Hematopoietic multipotent progenitor cell treated with erythropoietin and hydrocortisone succinate and interleukin-3 and kit ligand, for 17 days (in vitro differentiated cells): ENCODE measurements at regions not wholly inside any gene's neighbourhood (a gene's known extent, or its start where the extent isn't known, plus 50 kb on each side); places are given as distances from the start of the nearest gene placed in this dataset.
"Not testable (repeated sequence)": the region's sequence is repeated elsewhere in the genome, so short reads cannot be mapped to it uniquely, and the experiment has no call there.

Experiments
- DNase-seq: peaks from one replicate; pipeline ENCODE4 v3.0.0-alpha.2; 2015; ENCODE audit warnings: low spot score

- peak; percentile 39 for DNase-seq
Observed at GRCh38 chr3:81910244-81910852, 148.9 kb upstream of the GBE1 start.

DNA sequence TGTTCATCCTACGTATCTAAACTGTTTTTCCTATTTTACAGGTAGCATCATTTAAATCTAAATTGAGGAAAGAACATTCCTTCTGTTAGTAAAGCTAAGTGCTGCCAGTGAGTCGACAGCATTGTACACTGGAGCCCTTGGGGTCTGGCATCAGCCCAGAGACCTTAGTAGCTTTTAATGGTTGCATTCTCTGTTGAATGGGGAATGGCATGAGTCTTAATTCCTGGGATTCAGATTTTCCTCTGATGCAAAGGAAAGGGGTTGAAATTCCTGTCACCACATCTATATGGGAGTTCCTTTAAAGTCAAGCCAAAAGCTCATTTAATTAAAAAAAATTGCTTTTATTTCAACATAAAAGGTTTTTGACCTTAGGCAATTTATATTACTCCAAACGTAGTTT lies 148.4 kb upstream of the GBE1 start:
- no peak for DNase-seq

DNA sequence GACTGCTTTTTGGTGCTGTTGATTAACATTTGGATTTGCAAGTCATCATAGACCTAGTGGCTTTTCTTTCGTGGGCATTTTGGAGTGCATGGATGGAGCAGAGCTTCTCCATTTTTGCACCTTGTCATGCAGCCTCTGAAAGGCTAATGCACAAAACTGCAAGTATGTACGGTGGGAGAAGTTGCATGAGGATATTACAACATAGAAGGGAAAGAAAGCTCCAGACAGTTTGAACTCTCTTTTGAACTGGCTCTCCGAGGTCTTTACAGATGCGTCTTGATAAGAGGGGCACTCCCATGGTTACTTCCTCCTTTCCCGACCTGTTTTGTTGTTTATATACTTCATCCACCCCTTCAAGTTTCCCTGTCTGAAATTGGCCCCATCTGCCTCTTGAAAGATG lies 147.1 kb upstream of the GBE1 start:
- DNase-seq: no peak

DNA sequence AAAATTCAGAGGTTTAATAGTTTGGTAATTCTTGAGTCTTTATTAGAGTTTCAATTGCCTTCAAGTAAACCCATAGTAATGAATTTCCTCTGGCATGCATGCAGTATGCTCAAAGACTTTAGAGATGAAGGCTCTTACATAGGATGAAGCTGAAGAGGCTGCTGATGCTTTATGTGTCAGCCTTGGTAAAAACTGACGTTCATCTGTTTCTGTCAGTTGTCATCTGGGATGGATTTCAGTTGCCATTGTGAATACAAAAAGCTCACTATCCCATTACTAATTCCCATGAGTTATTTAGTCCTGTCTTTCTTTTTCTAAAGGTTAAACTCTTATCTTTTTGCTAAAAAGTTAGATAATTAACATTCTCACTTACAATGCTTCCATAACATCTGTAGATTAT lies 136.9 kb upstream of the GBE1 start:
- no peak for DNase-seq

- DNase-seq: no peak
Observed at GRCh38 chr3:81894598-81894997, 133.2 kb upstream of the GBE1 start.

DNA sequence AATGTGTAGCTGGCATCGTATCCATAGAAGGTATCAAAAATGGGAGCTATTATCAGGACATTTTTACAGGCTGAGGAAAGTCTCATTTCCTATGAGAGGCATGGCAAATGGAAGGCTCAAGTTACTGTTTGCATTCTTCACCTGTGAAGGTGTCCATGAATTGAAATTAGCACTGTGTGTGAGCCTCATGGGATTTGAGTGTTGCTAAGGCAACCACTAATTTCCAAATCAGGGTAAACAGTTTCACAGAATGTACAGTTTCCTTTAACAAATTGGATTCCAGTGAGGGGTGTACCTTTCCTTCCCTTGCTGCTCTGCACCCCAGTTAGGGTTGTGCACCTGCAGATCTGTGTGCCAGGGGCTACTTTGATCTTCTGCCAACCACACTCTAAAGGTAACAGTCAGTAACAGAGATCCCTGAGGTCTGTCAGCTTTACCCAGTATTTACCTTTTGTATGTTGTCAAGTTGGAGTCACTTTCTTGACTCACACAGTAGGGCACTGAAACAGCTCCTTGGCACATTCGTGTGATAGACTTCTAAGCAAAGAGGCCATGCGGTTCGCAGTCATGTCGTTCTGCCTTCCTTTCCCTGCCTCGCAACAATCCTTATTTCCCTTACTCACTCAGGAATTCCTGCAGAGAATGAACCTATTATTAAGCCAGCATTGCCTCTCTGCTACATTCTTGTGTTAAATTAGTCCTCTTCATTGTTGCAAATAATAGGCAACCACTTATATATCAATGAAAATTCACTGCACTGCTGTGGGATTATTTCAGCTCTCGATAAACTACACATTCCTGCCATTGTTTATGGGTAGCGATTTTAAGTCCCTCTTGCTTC lies 129.8 kb upstream of the GBE1 start:
- DNase-seq: no peak

GRCh38 chr3:81888914-81889557 lies 127.6 kb upstream of the GBE1 start:
- no peak for DNase-seq

GRCh38 chr3:81887448-81887847 lies 126.0 kb upstream of the GBE1 start:
- DNase-seq: no peak

GRCh38 chr3:81886081-81886480 lies 124.6 kb upstream of the GBE1 start:
- no peak for DNase-seq

- no peak for DNase-seq
Observed at GRCh38 chr3:81884791-81885190, 123.3 kb upstream of the GBE1 start.

GRCh38 chr3:81876826-81877225 lies 115.4 kb upstream of the GBE1 start:
- DNase-seq: no peak

- no peak for DNase-seq
Observed at GRCh38 chr3:81874738-81875137, 113.3 kb upstream of the GBE1 start.

- DNase-seq: no peak
Observed at GRCh38 chr3:81872566-81872965, 111.1 kb upstream of the GBE1 start.

DNA sequence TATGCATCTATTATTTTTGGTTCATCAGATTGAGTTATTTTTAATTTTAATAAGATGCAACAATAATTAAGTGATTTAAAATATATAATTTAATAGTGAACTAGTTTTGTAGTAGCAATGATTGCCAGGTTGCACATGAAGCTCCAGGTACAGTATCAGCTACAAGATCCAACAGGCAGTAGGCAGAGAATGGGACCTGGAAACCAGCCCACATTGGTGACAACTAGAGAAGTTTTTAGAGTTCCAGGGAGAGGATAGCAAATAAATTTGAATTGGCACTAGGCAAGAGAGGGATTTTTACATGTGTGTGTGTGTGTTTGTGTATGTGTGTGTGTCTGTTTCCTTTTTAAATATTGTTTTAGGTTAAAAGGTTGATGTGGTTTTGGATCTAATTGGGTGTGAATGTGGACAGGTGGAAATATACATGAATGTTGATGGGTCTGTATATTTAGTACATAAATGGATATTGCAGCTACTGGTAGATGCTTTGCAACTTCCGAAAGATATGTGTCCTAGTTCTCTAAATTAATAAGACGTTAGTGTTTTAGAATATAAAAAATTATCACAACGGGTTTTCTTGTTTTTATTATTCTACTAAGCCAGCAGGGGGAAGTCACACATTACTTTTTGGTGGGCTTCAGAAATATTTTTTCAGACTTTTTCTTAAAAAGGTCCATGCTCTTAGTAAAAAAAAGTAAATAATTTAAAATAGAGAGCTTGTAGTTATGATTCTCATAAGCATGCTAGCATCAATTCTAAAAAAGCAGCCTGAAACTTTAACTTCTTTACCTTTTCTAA lies 110.1 kb upstream of the GBE1 start:
- DNase-seq: no peak

DNA sequence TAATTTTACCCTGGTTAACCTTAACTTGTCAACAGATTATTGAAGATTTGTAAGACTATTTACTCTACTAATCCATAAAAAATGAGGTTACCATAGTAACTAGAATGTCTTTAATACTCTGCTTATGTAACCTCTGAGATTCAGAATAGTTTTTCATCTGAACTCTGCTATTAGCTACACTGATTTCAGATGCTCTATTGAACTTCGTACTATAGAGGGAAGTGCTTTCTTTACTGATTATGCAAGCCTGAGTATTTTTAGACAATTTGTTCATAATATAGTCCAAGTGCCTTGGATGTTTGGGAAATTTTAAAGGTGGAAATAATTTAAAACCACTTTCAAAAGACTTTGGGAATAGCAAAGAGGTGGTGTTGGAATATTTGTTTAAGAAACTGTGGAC lies 107.9 kb upstream of the GBE1 start:
- no peak for DNase-seq

DNA sequence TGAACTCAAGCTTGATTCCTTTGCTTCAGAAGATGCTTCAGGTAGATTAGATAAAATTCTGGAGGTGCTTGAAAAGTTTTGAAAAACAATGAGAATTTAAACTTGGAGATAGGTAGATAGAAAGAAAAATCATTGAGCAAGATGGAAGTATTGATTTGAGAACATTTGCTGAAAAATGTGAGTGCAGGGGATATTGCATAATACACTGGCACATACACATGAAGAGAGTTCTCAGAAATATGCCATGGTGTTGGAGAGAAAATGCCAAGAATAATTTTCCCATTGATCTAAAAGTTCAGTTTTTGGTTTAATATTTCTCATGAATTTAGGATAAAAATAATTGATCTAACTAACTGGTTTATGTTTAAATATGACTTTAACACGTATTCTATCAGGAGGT lies 107.2 kb upstream of the GBE1 start:
- DNase-seq: no peak

- no peak for DNase-seq
Observed at GRCh38 chr3:81867875-81868274, 106.4 kb upstream of the GBE1 start.

GRCh38 chr3:81865164-81865563 lies 103.7 kb upstream of the GBE1 start:
- DNase-seq: not testable (repeated sequence)

- no peak for DNase-seq
Observed at GRCh38 chr3:81864272-81864671, 102.8 kb upstream of the GBE1 start.

DNA sequence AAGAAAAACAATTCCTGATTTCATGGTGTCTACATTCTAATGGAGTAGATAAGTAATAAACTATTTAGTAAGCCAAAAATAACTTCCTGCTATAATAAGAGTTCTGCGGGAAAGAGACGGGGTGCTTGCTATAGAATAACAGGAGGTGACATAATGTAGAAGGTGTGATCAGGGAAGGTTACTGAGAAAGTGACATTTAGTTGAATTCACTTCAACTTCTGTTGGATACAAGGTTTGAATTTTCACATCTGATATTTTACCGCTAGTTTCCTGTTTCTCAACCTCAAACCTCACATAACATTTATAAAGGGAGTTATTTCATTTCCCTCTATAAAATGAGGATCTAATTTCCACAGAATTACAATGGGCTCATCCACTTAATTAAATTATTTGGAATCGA lies 102.3 kb upstream of the GBE1 start:
- DNase-seq: no peak

DNA sequence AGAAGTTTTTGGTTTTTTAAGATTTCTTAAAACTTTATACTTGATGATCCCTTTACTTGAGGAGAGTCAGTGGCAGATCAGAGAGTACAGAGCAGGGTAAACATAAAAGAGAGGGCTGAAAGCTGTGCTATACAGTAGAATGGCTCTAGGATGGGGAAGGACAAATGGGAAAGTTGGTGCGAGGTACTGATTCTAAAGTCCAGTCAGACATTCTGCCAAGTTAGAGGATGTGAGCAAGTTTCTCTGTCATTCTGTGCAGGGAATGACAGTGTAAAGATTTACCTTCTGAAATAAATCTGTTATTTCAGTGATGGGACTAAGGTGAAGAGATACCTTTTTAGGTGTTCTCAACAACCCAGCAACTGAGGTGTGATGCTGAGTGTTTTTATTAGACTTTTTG lies 100.1 kb upstream of the GBE1 start:
- no peak for DNase-seq

DNA sequence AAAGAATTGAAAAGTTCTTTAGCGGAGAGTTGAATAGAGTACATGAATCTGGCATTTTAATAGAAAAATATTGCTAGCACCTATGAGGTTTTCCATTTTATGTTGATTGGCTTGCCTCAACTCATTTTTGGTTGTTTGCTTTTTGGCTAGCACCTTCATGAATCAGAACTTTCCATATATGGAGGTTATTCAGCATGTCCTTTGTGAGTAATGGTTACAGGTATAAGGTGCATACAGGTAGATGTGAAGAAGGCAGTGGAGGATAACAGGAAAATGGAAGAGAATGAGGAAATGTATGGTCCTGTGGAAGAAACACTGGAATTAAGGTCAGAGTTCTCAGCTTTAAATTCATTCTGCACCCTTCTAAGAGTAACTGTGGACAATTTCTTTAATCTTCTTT lies 98.1 kb upstream of the GBE1 start:
- DNase-seq: no peak

GRCh38 chr3:81853431-81853830 lies 92.0 kb upstream of the GBE1 start:
- no peak for DNase-seq
